H1 (cell line): ENCODE measurements at regions not wholly inside any gene's neighbourhood (a gene's known extent, or its start where the extent isn't known, plus 50 kb on each side); places are given as distances from the start of the nearest gene placed in this dataset.

Experiments used
- CTCF ChIA-PET: fragments of 300-600 bp; sonication (Branson Sonifier 250); formaldehyde crosslinking; loops from one replicate; lab custom pipeline; 2021; ENCODE audit not compliant: partially characterized antibody; lab: Charles Lee
- POLR2A ChIA-PET: fragments of 300-600 bp; sonication (Branson Sonifier 250); formaldehyde crosslinking; loops from one replicate; lab custom pipeline; 2021; ENCODE audit warnings: inconsistent platforms; ENCODE audit not compliant: partially characterized antibody; lab: Charles Lee
- DNase-seq, 2 experiments: peaks; one replicate each; pipeline versions ENCODE4 v3.0.0 to v3.0.0-alpha.2; 2010 to 2022; ENCODE audit warnings: low spot score in 2 of 2, low read depth in 1 of 2, mixed read lengths in 1 of 2
- FAIRE-seq: peaks from 2 replicates; lab custom pipeline; 2011; peaks lifted over from hg19 to GRCh38; lab: Jason Lieb, UNC
- H2AFZ ChIP-seq: 2 replicates; pipeline ENCODE4 v1.8.1; 2012; ENCODE audit warnings: low read length, inconsistent platforms
- H2AK5ac ChIP-seq: 2 replicates; pipeline ENCODE4 v1.6.1; 2013; ENCODE audit warnings: low read depth, low read length
- H2BK120ac ChIP-seq: replicated peaks from 2 replicates; pipeline ENCODE3; 2013; ENCODE audit warnings: low read depth, low read length, inconsistent platforms
- H2BK12ac ChIP-seq: 2 replicates; pipeline ENCODE4 v1.6.1; 2013; ENCODE audit warnings: low read depth, low read length
- H2BK15ac ChIP-seq: 2 replicates; pipeline ENCODE4 v1.6.1; 2013; ENCODE audit warnings: low read length
- H2BK20ac ChIP-seq: 2 replicates; pipeline ENCODE4 v1.6.1; 2013; ENCODE audit warnings: low read length
- H2BK5ac ChIP-seq: 2 replicates; pipeline ENCODE4 v1.6.1; 2013; ENCODE audit warnings: low read depth, low read length
- H3K14ac ChIP-seq: 2 replicates; pipeline ENCODE4 v1.6.1; 2013; ENCODE audit warnings: inconsistent platforms; ENCODE audit not compliant: insufficient read length
- H3K18ac ChIP-seq: 2 replicates; pipeline ENCODE4 v1.6.1; 2013; ENCODE audit warnings: low read length; ENCODE audit errors: extremely low read depth
- H3K23ac ChIP-seq: 2 replicates; pipeline ENCODE4 v1.6.1; 2013; ENCODE audit warnings: inconsistent platforms; ENCODE audit not compliant: insufficient read length
- H3K23me2 ChIP-seq: 2 replicates; pipeline ENCODE4 v1.6.1; 2013; ENCODE audit warnings: low read depth, low read length
- H3K27ac ChIP-seq: 2 replicates; pipeline ENCODE4 v1.6.1; 2011; ENCODE audit warnings: low read depth, low read length, inconsistent platforms
- H3K27me3 ChIP-seq, 4 experiments: replicated peaks in 1 of 4; 1 replicate in 1 of 4; 2 replicates in 3 of 4; pipeline versions ENCODE4 v1.6.1 to v1.8.1; 2011 to 2013; ENCODE audit warnings: low read length in 3 of 4, mild to moderate bottlenecking in 3 of 4, inconsistent platforms in 2 of 4, mixed read lengths in 2 of 4, moderate library complexity in 1 of 4; ENCODE audit not compliant: control insufficient read depth in 3 of 4, insufficient read depth in 3 of 4; ENCODE audit errors: extremely low read depth in 1 of 4
- H3K36me3 ChIP-seq, 4 experiments: 2 replicates each; pipeline versions ENCODE4 v1.6.1 to v1.8.1; 2011 to 2013; ENCODE audit warnings: mild to moderate bottlenecking in 4 of 4, low read length in 3 of 4, moderate library complexity in 2 of 4, control low read depth in 1 of 4, inconsistent platforms in 1 of 4; ENCODE audit not compliant: insufficient read depth in 4 of 4, control insufficient read depth in 2 of 4
- H3K4ac ChIP-seq: replicated peaks from 2 replicates; pipeline ENCODE3; 2013; ENCODE audit warnings: low read length, low read depth, mixed read lengths, inconsistent platforms; ENCODE audit not compliant: insufficient read length
- H3K4me1 ChIP-seq, 4 experiments: replicated peaks in 1 of 4; 1 replicate in 1 of 4; 2 replicates in 3 of 4; pipeline versions ENCODE4 v1.6.1 to v1.8.1; 2011 to 2013; ENCODE audit warnings: low read length in 3 of 4, inconsistent platforms in 2 of 4, mixed read lengths in 1 of 4; ENCODE audit not compliant: insufficient read depth in 4 of 4, control insufficient read depth in 3 of 4
- H3K4me2 ChIP-seq, 2 experiments: 2 replicates each; pipeline versions ENCODE4 v1.6.1 to v1.8.1; 2011 to 2013; ENCODE audit warnings: low read depth in 2 of 2, low read length in 2 of 2, control low read depth in 1 of 2, inconsistent platforms in 1 of 2, mild to moderate bottlenecking in 1 of 2; ENCODE audit not compliant: insufficient read depth in 1 of 2
- H3K4me3 ChIP-seq, 4 experiments: fragments of 200-600, 300-600 bp in 1 of 4; sonication (generic), shearing (Covaris generic), sonication (Bioruptor Twin) in 1 of 4; 2 replicates each; pipeline versions ENCODE4 v1.5.1 to v1.8.1; 2011 to 2016; ENCODE audit warnings: low read length in 4 of 4, low read depth in 3 of 4, control low read depth in 2 of 4, inconsistent platforms in 2 of 4, mild to moderate bottlenecking in 2 of 4, mixed read lengths in 1 of 4, moderate library complexity in 1 of 4; ENCODE audit not compliant: insufficient read depth in 2 of 4; ENCODE audit errors: extremely low read depth in 1 of 4
- H3K56ac ChIP-seq: replicated peaks from 2 replicates; pipeline ENCODE3; 2013; ENCODE audit warnings: low read depth, mild to moderate bottlenecking, mixed read lengths, low read length, inconsistent platforms; ENCODE audit not compliant: insufficient read length
- H3K79me1 ChIP-seq: 2 replicates; pipeline ENCODE4 v1.6.1; 2013; ENCODE audit warnings: low read depth, low read length, control low read depth
- H3K79me2 ChIP-seq, 2 experiments: 2 replicates each; pipeline versions ENCODE4 v1.6.1 to v1.8.1; 2012 to 2013; ENCODE audit warnings: low read length in 2 of 2, mild to moderate bottlenecking in 2 of 2, inconsistent platforms in 1 of 2; ENCODE audit not compliant: insufficient read depth in 2 of 2, control insufficient read depth in 1 of 2
- H3K9ac ChIP-seq, 4 experiments: replicated peaks in 1 of 4; 1 replicate in 1 of 4; 2 replicates in 3 of 4; pipeline versions ENCODE4 v1.6.1 to v1.8.1; 2011 to 2013; ENCODE audit warnings: low read depth in 3 of 4, low read length in 3 of 4, control low read depth in 2 of 4, mild to moderate bottlenecking in 2 of 4, moderate library complexity in 2 of 4, inconsistent platforms in 1 of 4; ENCODE audit errors: extremely low read depth in 1 of 4
- H3K9me3 ChIP-seq, 2 experiments: 2 replicates each; pipeline versions ENCODE4 v1.6.1 to v1.8.1; 2012 to 2013; ENCODE audit warnings: mild to moderate bottlenecking in 2 of 2, moderate library complexity in 2 of 2, control low read depth in 1 of 2, inconsistent platforms in 1 of 2, low read depth in 1 of 2, low read length in 1 of 2, mixed read lengths in 1 of 2; ENCODE audit not compliant: insufficient read depth in 2 of 2
- H4K20me1 ChIP-seq, 2 experiments: replicated peaks in 1 of 2; 2 replicates each; pipeline versions ENCODE3 to v1.8.1; 2011 to 2013; ENCODE audit warnings: inconsistent platforms in 2 of 2, low read length in 2 of 2, mild to moderate bottlenecking in 1 of 2; ENCODE audit not compliant: insufficient read depth in 2 of 2, control insufficient read depth in 1 of 2
- H4K5ac ChIP-seq: 2 replicates; pipeline ENCODE4 v1.6.1; 2013; ENCODE audit warnings: low read length, low read depth, mixed read lengths, inconsistent platforms; ENCODE audit not compliant: insufficient read length
- H4K8ac ChIP-seq: 2 replicates; pipeline ENCODE4 v1.8.0; 2013; ENCODE audit warnings: mild to moderate bottlenecking, moderate library complexity, low read length, inconsistent platforms; ENCODE audit not compliant: insufficient read depth; ENCODE audit errors: extremely low read depth
- H4K91ac ChIP-seq: replicated peaks from 2 replicates; pipeline ENCODE3; 2013; ENCODE audit warnings: low read length, mixed read lengths, inconsistent platforms; ENCODE audit not compliant: insufficient read length
- EGR1 ChIP-seq: IDR thresholded peaks from 2 replicates; pipeline ENCODE4 v1.6.1; 2011; ENCODE audit warnings: low read depth, low read length, borderline replicate concordance
- EP300 ChIP-seq, 2 experiments: IDR thresholded peaks; 1 replicate in 1 of 2; 2 replicates in 1 of 2; pipeline ENCODE4 v1.6.1; 2011 to 2012; ENCODE audit warnings: low read depth in 2 of 2, low read length in 2 of 2, mild to moderate bottlenecking in 2 of 2, borderline replicate concordance in 1 of 2, inconsistent platforms in 1 of 2, moderate library complexity in 1 of 2
- MAFK ChIP-seq: IDR thresholded peaks from 2 replicates; pipeline ENCODE4 v1.6.1; 2012; ENCODE audit warnings: low read depth, mild to moderate bottlenecking, improper control_type of control experiment, low read length
- WGBS, 2 experiments: shearing (Covaris generic) in 1 of 2; methylation state at CpG; one replicate each; pipeline versions ENCODE4 v1.1.6 to v1.1.7; 2013 to 2015; ENCODE audit warnings: low lambda C conversion rate in 2 of 2, mixed read lengths in 2 of 2, inconsistent platforms in 1 of 2, low coverage in 1 of 2, missing lambda C conversion rate in 1 of 2; ENCODE audit not compliant: insufficient replicate concordance in 2 of 2, insufficient coverage in 1 of 2, insufficient read length in 1 of 2; ENCODE audit errors: extremely low coverage in 1 of 2, missing lambda C conversion rate in 1 of 2; 5-methylcytosine and 5-hydroxymethylcytosine counted together

DNA sequence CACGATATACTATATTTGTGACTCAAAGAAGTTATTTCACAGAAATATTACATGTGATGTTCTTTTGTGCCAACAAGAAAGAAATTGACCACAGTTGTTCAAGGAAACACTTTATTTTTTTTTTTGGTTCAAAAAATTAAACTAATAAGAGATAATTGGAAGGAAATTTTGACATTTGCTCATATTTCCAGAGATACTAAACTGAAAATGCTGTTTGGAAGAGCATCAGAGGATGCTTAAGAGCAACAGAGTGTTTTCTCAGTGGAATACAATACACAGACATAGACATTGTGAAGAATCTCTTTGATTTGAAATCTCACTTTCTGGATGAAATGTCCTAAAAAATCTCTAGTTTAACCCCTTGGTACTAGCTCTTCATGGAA, 760.4 kb upstream of the CXADR start:
- no peak overlapping the region for H4K5ac ChIP-seq
- no peak overlapping the region for H4K91ac ChIP-seq
- no peaks in the 10 kb centered on the region for H4K20me1 ChIP-seq
- TF ChIP-seq EP300 (IDR thresholded peaks at IDR 0.05; ENCODE audit: borderline replicate concordance in 1 of 2, low read depth in 2 of 2, low read length in 2 of 2), result no peak
- no peak for TF ChIP-seq EGR1
- TF ChIP-seq MAFK, result no peak
- H3K18ac ChIP-seq, result no peak overlapping the region
- no peaks in the 10 kb centered on the region for H3K23me2 ChIP-seq
- H2AK5ac ChIP-seq, result no peak overlapping the region
- H3K36me3 ChIP-seq, result no peaks in the 10 kb centered on the region
- DNase-seq (no peak), FAIRE-seq (no peak)
- no peaks in the 10 kb centered on the region for H3K79me2 ChIP-seq
- no peak overlapping the region for H2BK5ac ChIP-seq
- no peak overlapping the region for H2BK12ac ChIP-seq
- H3K23ac ChIP-seq, result no peak overlapping the region
- H2BK120ac ChIP-seq, result no peak overlapping the region
- H3K79me1 ChIP-seq, result no peaks in the 10 kb centered on the region
- no peak overlapping the region for H3K9ac ChIP-seq
- no peak overlapping the region for H2BK20ac ChIP-seq
- WGBS, 2 experiments, result 86% methylated on average over 1 of the region's 1 CpG; no CpG with 5 or more reads in 1 of the 2 experiments
- H3K56ac ChIP-seq, result no peak overlapping the region
- no peak overlapping the region for H2BK15ac ChIP-seq
- no peak overlapping the region for H3K4ac ChIP-seq
- POLR2A ChIA-PET, result no interaction called here
- no peaks in the 10 kb centered on the region for H3K4me1 ChIP-seq
- no peak overlapping the region for H4K8ac ChIP-seq
- no peak overlapping the region for H3K4me3 ChIP-seq
- no peaks in the 10 kb centered on the region for H3K27me3 ChIP-seq
- H3K9me3 ChIP-seq, result no peaks in the 10 kb centered on the region
- H3K27ac ChIP-seq, result no peak overlapping the region
- H3K14ac ChIP-seq, result no peak overlapping the region
- H3K4me2 ChIP-seq, result no peak overlapping the region
- CTCF ChIA-PET, result interaction anchor here (1.6 kb wide), 1 partner anchor 99 kb away, joined by 4 read pairs; no protein-coding TSS in a partner anchor
- H2AFZ ChIP-seq, result no peak overlapping the region
